Activated T-cell treated with anti-CD3 and anti-CD28 coated beads, Interleukin-2, amount 50 U/mL, for 24 hours (primary cell): ENCODE measurements at regions not wholly inside any gene's neighbourhood (a gene's known extent, or its start where the extent isn't known, plus 50 kb on each side); places are given as distances from the start of the nearest gene placed in this dataset.
"Not testable (repeated sequence)": the region's sequence is repeated elsewhere in the genome, so short reads cannot be mapped to it uniquely, and the experiment has no call there.

Experiments used
- DNase-seq: peaks from one replicate; pipeline ENCODE4 v3.0.0-alpha.2; 2020
- H3K27ac Mint-ChIP-seq: 2 replicates; pipeline ENCODE4 v1.8.0; 2020; ENCODE audit warnings: mild to moderate bottlenecking, mixed read lengths
- H3K27me3 Mint-ChIP-seq: 2 replicates; pipeline ENCODE4 v1.8.0; 2020; ENCODE audit warnings: mixed read lengths
- H3K36me3 Mint-ChIP-seq: 2 replicates; pipeline ENCODE4 v1.8.0; 2020; ENCODE audit warnings: low read depth, mixed read lengths
- H3K4me1 Mint-ChIP-seq: 2 replicates; pipeline ENCODE4 v1.8.0; 2020; ENCODE audit warnings: low read depth, mixed read lengths
- H3K4me3 Mint-ChIP-seq: 2 replicates; pipeline ENCODE4 v1.8.0; 2020; ENCODE audit warnings: mild to moderate bottlenecking, moderate library complexity, mixed read lengths
- H3K9me3 Mint-ChIP-seq: 2 replicates; pipeline ENCODE4 v1.8.0; 2020; ENCODE audit warnings: mixed read lengths

- no peak for DNase-seq
- Mint-ChIP-seq H3K36me3 (no peaks in the 10 kb centered on the region), H3K27ac (no peak overlapping the region), H3K27me3 (no peaks in the 10 kb centered on the region), H3K9me3 (no peaks in the 10 kb centered on the region), H3K4me3 (no peak overlapping the region), H3K4me1 (no peaks in the 10 kb centered on the region)
Measured at GRCh38 chr11:13782390-13783075, 114.1 kb downstream of the FAR1 start.

GRCh38 chr11:13784441-13784840 lies 116.0 kb downstream of the FAR1 start:
- no peak overlapping the region for H3K27ac Mint-ChIP-seq
- no peaks in the 10 kb centered on the region for H3K36me3 Mint-ChIP-seq
- no peak for DNase-seq
- H3K4me1 Mint-ChIP-seq: no peaks in the 10 kb centered on the region
- no peaks in the 10 kb centered on the region for H3K9me3 Mint-ChIP-seq
- no peak overlapping the region for H3K4me3 Mint-ChIP-seq
- H3K27me3 Mint-ChIP-seq: no peaks in the 10 kb centered on the region

GRCh38 chr11:13784855-13785254 lies 116.4 kb downstream of the FAR1 start:
- no peaks in the 10 kb centered on the region for H3K27me3 Mint-ChIP-seq
- H3K4me1 Mint-ChIP-seq: no peaks in the 10 kb centered on the region
- DNase-seq: no peak
- no peak overlapping the region for H3K27ac Mint-ChIP-seq
- H3K4me3 Mint-ChIP-seq: no peak overlapping the region
- no peaks in the 10 kb centered on the region for H3K36me3 Mint-ChIP-seq
- no peaks in the 10 kb centered on the region for H3K9me3 Mint-ChIP-seq

- Mint-ChIP-seq H3K4me3 (no peak overlapping the region), H3K4me1 (no peaks in the 10 kb centered on the region), H3K27ac (no peak overlapping the region)
Measured at GRCh38 chr11:13786688-13787087, 118.2 kb downstream of the FAR1 start.

GRCh38 chr11:13797616-13798015 lies 129.1 kb downstream of the FAR1 start:
- H3K4me1 Mint-ChIP-seq, H3K36me3 Mint-ChIP-seq, DNase-seq, H3K27ac Mint-ChIP-seq, H3K27me3 Mint-ChIP-seq, H3K4me3 Mint-ChIP-seq: not testable (repeated sequence)
- H3K9me3 Mint-ChIP-seq: peaks cover 11% of the 10 kb centered on the region

More at GRCh38 chr11:13786688-13787087, 118.2 kb downstream of the FAR1 start:
- H3K36me3 Mint-ChIP-seq: no peaks in the 10 kb centered on the region
- H3K27me3 Mint-ChIP-seq: no peaks in the 10 kb centered on the region
- DNase-seq: no peak
- H3K9me3 Mint-ChIP-seq: no peaks in the 10 kb centered on the region

GRCh38 chr11:13800901-13801300 lies 132.4 kb downstream of the FAR1 start:
- Mint-ChIP-seq H3K36me3 (peaks cover 2% of the 10 kb centered on the region), H3K27ac (no peak overlapping the region), H3K4me1 (no peaks in the 10 kb centered on the region), H3K9me3 (peaks cover 11% of the 10 kb centered on the region), H3K4me3 (no peak overlapping the region), H3K27me3 (peaks cover 2% of the 10 kb centered on the region)
- DNase-seq: no peak

GRCh38 chr11:13818325-13818724 lies 144.2 kb upstream of the SPON1 start:
- Mint-ChIP-seq H3K4me1 (peaks cover 7% of the 10 kb centered on the region), H3K27me3 (no peaks in the 10 kb centered on the region), H3K9me3 (peaks cover 10% of the 10 kb centered on the region), H3K4me3 (no peak overlapping the region), H3K27ac (no peak overlapping the region), H3K36me3 (no peaks in the 10 kb centered on the region)
- DNase-seq: no peak

- Mint-ChIP-seq H3K27me3 (peaks cover 4% of the 10 kb centered on the region), H3K27ac (no peak overlapping the region), H3K4me1 (no peaks in the 10 kb centered on the region), H3K36me3 (peaks cover 3% of the 10 kb centered on the region), H3K4me3 (no peak overlapping the region), H3K9me3 (peaks cover 9% of the 10 kb centered on the region)
- no peak for DNase-seq
Measured at GRCh38 chr11:13826505-13827278, 135.8 kb upstream of the SPON1 start.

GRCh38 chr11:13831696-13832095 lies 130.8 kb upstream of the SPON1 start:
- peaks cover 4% of the 10 kb centered on the region for H3K27me3 Mint-ChIP-seq
- H3K4me1 Mint-ChIP-seq: peaks cover 8% of the 10 kb centered on the region
- no peak for DNase-seq
- H3K4me3 Mint-ChIP-seq: no peak overlapping the region
- H3K27ac Mint-ChIP-seq: no peak overlapping the region
- peaks cover 3% of the 10 kb centered on the region for H3K36me3 Mint-ChIP-seq
- H3K9me3 Mint-ChIP-seq: peaks cover 9% of the 10 kb centered on the region

GRCh38 chr11:13834463-13834862 lies 128.1 kb upstream of the SPON1 start:
- H3K4me3 Mint-ChIP-seq: no peak overlapping the region
- peaks cover 3% of the 10 kb centered on the region for H3K36me3 Mint-ChIP-seq
- peaks cover 9% of the 10 kb centered on the region for H3K9me3 Mint-ChIP-seq
- H3K4me1 Mint-ChIP-seq: peaks cover 22% of the 10 kb centered on the region
- H3K27me3 Mint-ChIP-seq: peaks cover 4% of the 10 kb centered on the region
- no peak overlapping the region for H3K27ac Mint-ChIP-seq
- DNase-seq: no peak

- Mint-ChIP-seq H3K4me3 (no peak overlapping the region), H3K9me3 (no peaks in the 10 kb centered on the region), H3K27ac (no peak overlapping the region), H3K36me3 (no peaks in the 10 kb centered on the region), H3K4me1 (peaks cover 22% of the 10 kb centered on the region), H3K27me3 (no peaks in the 10 kb centered on the region)
- no peak for DNase-seq
Measured at GRCh38 chr11:13836666-13837065, 125.9 kb upstream of the SPON1 start.

GRCh38 chr11:13837286-13837685 lies 125.2 kb upstream of the SPON1 start:
- no peaks in the 10 kb centered on the region for H3K27me3 Mint-ChIP-seq
- no peaks in the 10 kb centered on the region for H3K36me3 Mint-ChIP-seq
- H3K27ac Mint-ChIP-seq: no peak overlapping the region
- H3K4me1 Mint-ChIP-seq: peaks cover 22% of the 10 kb centered on the region
- no peaks in the 10 kb centered on the region for H3K9me3 Mint-ChIP-seq
- no peak for DNase-seq
- no peak overlapping the region for H3K4me3 Mint-ChIP-seq

- DNase-seq: no peak
- Mint-ChIP-seq H3K36me3 (no peaks in the 10 kb centered on the region), H3K9me3 (no peaks in the 10 kb centered on the region), H3K27me3 (no peaks in the 10 kb centered on the region), H3K4me1 (peaks cover 17% of the 10 kb centered on the region), H3K4me3 (no peak overlapping the region), H3K27ac (no peak overlapping the region)
Measured at GRCh38 chr11:13841393-13841792, 121.1 kb upstream of the SPON1 start.

- H3K4me3 Mint-ChIP-seq: no peak overlapping the region
- peaks cover 11% of the 10 kb centered on the region for H3K4me1 Mint-ChIP-seq
- no peaks in the 10 kb centered on the region for H3K36me3 Mint-ChIP-seq
- no peak overlapping the region for H3K27ac Mint-ChIP-seq
- H3K27me3 Mint-ChIP-seq: peaks cover 7% of the 10 kb centered on the region
- DNase-seq: no peak
- no peaks in the 10 kb centered on the region for H3K9me3 Mint-ChIP-seq
Measured at GRCh38 chr11:13848031-13848430, 114.5 kb upstream of the SPON1 start.

GRCh38 chr11:13850231-13851005 lies 112.1 kb upstream of the SPON1 start:
- Mint-ChIP-seq H3K36me3 (no peaks in the 10 kb centered on the region), H3K4me3 (no peak overlapping the region), H3K27ac (no peak overlapping the region), H3K27me3 (peaks cover 7% of the 10 kb centered on the region), H3K9me3 (no peaks in the 10 kb centered on the region), H3K4me1 (peaks cover 11% of the 10 kb centered on the region)
- no peak for DNase-seq
